Prostate gland (tissue), 2 donors: ENCODE measurements at regions not wholly inside any gene's neighbourhood (a gene's known extent, or its start where the extent isn't known, plus 50 kb on each side); places are given as distances from the start of the nearest gene placed in this dataset.
"Not testable (repeated sequence)": the region's sequence is repeated elsewhere in the genome, so short reads cannot be mapped to it uniquely, and the experiment has no call there.

Experiments
- DNase-seq: peaks from one replicate; pipeline ENCODE4 v3.0.0-alpha.2; 2019; ENCODE audit warnings: low spot score
- H3K27ac ChIP-seq, 2 donors: fragments of 200-600 bp; sonication (generic); 2 replicates each; pipeline ENCODE4 v1.5.1; 2017 to 2019
- H3K27me3 ChIP-seq: fragments of 200-600 bp; sonication (generic); replicated peaks from 2 replicates; pipeline ENCODE4 v1.5.1; 2019; ENCODE audit not compliant: insufficient read depth
- H3K36me3 ChIP-seq, 2 donors: fragments of 200-600 bp; sonication (generic); 1 replicate in 1 of 2; 2 replicates in 1 of 2; pipeline versions ENCODE4 v1.5.1 to v1.8.1; 2017 to 2019
- H3K4me1 ChIP-seq: fragments of 200-600 bp; sonication (generic); replicated peaks from 2 replicates; pipeline ENCODE4 v1.5.1; 2019
- H3K4me3 ChIP-seq, 2 donors: fragments of 200-600 bp; sonication (generic); 2 replicates each; pipeline ENCODE4 v1.5.1; 2017 to 2019
- H3K9me3 ChIP-seq: fragments of 200-600 bp; sonication (generic); 2 replicates; pipeline ENCODE4 v1.5.1; 2017
- POLR2A ChIP-seq: fragments of 450-650 bp; IDR thresholded peaks from one replicate; pipeline ENCODE4 v1.6.1; 2016; ENCODE audit warnings: antibody characterized with exemption, mild to moderate bottlenecking
- POLR2AphosphoS5 ChIP-seq: sonication (generic); formaldehyde crosslinking; IDR thresholded peaks from one replicate; pipeline ENCODE4 v1.6.1; 2017; ENCODE audit warnings: antibody characterized with exemption
- WGBS: methylation state at CpG from one replicate; pipeline ENCODE4 v1.1.5; 2018; 5-methylcytosine and 5-hydroxymethylcytosine counted together
- intact Hi-C: fragments of 100-400 bp; cut with DNase I; formaldehyde crosslinking; loops from one replicate; pipeline ENCODE4 v1.14.2; 2022
- TF ChIP-seq, protein P1 (sequence below), 4 experiments: fragments of 200-600 bp in 2 of 4; fragments of 450-650 bp in 2 of 4; sonication (generic) in 2 of 4; IDR thresholded peaks; 1 replicate in 3 of 4; 2 replicates in 1 of 4; pipeline ENCODE4 v1.5.1; 2016 to 2019; ENCODE audit warnings: antibody characterized with exemption in 4 of 4, mild to moderate bottlenecking in 2 of 4, moderate library complexity in 2 of 4

DNA sequence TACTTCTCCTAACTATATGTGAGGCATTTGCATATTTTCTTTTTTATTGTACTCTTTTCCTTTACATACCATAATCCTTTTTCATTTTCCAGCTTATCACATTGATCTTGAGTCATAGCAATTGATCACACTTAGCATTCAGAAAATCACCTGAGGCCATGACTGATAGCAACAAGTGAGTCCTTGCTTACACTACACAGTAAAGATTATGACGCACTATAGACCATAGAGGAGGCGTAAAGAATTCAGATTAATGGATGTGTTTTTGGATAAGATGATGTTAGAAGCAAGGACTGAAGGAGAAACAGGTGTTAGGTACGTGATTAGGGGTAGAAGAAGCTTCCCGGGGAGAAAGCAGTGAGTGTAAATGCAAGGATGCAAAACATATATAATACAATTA is 637.7 kb downstream of the ETNK1 start:
- Histone ChIP-seq H3K9me3 (no peaks in the 10 kb centered on the region), H3K36me3 (no peaks in the 10 kb centered on the region)
- TF ChIP-seq, protein P1, sequence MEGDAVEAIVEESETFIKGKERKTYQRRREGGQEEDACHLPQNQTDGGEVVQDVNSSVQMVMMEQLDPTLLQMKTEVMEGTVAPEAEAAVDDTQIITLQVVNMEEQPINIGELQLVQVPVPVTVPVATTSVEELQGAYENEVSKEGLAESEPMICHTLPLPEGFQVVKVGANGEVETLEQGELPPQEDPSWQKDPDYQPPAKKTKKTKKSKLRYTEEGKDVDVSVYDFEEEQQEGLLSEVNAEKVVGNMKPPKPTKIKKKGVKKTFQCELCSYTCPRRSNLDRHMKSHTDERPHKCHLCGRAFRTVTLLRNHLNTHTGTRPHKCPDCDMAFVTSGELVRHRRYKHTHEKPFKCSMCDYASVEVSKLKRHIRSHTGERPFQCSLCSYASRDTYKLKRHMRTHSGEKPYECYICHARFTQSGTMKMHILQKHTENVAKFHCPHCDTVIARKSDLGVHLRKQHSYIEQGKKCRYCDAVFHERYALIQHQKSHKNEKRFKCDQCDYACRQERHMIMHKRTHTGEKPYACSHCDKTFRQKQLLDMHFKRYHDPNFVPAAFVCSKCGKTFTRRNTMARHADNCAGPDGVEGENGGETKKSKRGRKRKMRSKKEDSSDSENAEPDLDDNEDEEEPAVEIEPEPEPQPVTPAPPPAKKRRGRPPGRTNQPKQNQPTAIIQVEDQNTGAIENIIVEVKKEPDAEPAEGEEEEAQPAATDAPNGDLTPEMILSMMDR (IDR thresholded peaks at IDR 0.05) = no peak
- no peak for TF ChIP-seq POLR2AphosphoS5
- TF ChIP-seq POLR2A = no peak

GRCh38 chr12:23277831-23278230 is 652.9 kb downstream of the ETNK1 start:
- 93% methylated on average over 1 of the region's 1 CpG for WGBS
- Histone ChIP-seq H3K9me3 (no peaks in the 10 kb centered on the region), H3K27me3 (no peaks in the 10 kb centered on the region), H3K4me3 (no peak overlapping the region), H3K4me1 (no peaks in the 10 kb centered on the region), H3K27ac (no peak overlapping the region), H3K36me3 (no peaks in the 10 kb centered on the region)
- DNase-seq = no peak
- intact Hi-C loops = no loop called here
- no peak for TF ChIP-seq POLR2AphosphoS5

More for the DNA sequence above, 637.7 kb downstream of the ETNK1 start:
- Histone ChIP-seq H3K27me3 (no peaks in the 10 kb centered on the region), H3K27ac (no peak overlapping the region), H3K4me1 (no peaks in the 10 kb centered on the region), H3K4me3 (no peak overlapping the region)
- DNase-seq = no peak
- WGBS = 94% methylated on average over 4 of the region's 4 CpGs
- intact Hi-C loops = no loop called here

DNA sequence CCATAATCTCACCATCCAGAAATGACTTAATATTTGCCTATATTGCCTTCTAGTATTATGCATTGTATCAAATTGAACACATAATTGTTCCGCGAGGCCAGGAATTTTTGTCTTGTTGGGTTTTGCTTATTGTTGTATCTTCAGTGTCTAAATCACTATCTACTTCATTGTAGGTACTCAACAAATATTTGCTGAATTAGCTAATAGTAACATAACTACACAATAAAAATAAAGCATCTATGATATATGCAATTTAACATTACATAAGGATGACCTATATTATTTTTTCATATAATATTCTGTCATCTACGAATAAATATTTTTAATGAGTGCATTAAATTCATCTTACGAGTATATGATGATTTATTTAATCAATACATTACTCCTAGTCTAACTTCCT is 656.3 kb downstream of the ETNK1 start:
- no peak overlapping the region for H3K27ac ChIP-seq
- TF ChIP-seq, protein P1 (IDR thresholded peaks at IDR 0.05) = no peak
- no peak for TF ChIP-seq POLR2A
- no peak for TF ChIP-seq POLR2AphosphoS5
- no peak overlapping the region for H3K4me3 ChIP-seq
- intact Hi-C loops = no loop called here
- no peak for DNase-seq
- H3K4me1 ChIP-seq = no peaks in the 10 kb centered on the region
- 91% methylated on average over 4 of the region's 4 CpGs for WGBS
- no peaks in the 10 kb centered on the region for H3K27me3 ChIP-seq
- H3K36me3 ChIP-seq = no peaks in the 10 kb centered on the region
- H3K9me3 ChIP-seq = peaks cover 4% of the 10 kb centered on the region

DNA sequence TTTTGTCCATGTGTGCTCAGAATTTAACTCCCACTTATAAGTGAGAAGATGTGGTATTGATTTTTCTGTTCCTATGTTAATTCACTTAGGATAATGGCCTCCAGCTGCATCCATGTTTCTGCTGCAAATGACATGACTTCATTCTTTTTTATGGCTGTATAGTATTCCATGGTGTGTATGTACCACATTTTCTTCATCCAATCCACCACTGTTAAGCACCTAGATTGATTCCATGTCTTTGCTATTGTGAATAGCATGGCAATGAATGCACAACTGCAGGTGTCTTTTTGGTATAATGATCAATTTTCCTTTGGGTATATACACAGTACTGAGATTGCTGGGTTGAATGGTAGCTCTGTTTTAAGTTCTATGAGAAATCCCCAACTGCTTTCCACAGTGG is 657.7 kb downstream of the ETNK1 start:
- TF ChIP-seq POLR2AphosphoS5 (no peak), POLR2A (no peak)
- TF ChIP-seq, protein P1 (IDR thresholded peaks at IDR 0.05) = no peak
- intact Hi-C loops = no loop called here
- peaks cover 4% of the 10 kb centered on the region for H3K9me3 ChIP-seq
- DNase-seq = no peak
- H3K27me3 ChIP-seq = no peaks in the 10 kb centered on the region
- no peaks in the 10 kb centered on the region for H3K36me3 ChIP-seq
- no peaks in the 10 kb centered on the region for H3K4me1 ChIP-seq
- no peak overlapping the region for H3K27ac ChIP-seq
- no peak overlapping the region for H3K4me3 ChIP-seq

- H3K4me3 ChIP-seq, DNase-seq, H3K36me3 ChIP-seq, H3K4me1 ChIP-seq, H3K9me3 ChIP-seq, H3K27ac ChIP-seq, intact Hi-C loops, H3K27me3 ChIP-seq: not testable (repeated sequence)
- WGBS = 95% methylated on average over 37 of the region's 57 CpGs
Measured at GRCh38 chr12:23285764-23286530, 661.0 kb downstream of the ETNK1 start.

DNA sequence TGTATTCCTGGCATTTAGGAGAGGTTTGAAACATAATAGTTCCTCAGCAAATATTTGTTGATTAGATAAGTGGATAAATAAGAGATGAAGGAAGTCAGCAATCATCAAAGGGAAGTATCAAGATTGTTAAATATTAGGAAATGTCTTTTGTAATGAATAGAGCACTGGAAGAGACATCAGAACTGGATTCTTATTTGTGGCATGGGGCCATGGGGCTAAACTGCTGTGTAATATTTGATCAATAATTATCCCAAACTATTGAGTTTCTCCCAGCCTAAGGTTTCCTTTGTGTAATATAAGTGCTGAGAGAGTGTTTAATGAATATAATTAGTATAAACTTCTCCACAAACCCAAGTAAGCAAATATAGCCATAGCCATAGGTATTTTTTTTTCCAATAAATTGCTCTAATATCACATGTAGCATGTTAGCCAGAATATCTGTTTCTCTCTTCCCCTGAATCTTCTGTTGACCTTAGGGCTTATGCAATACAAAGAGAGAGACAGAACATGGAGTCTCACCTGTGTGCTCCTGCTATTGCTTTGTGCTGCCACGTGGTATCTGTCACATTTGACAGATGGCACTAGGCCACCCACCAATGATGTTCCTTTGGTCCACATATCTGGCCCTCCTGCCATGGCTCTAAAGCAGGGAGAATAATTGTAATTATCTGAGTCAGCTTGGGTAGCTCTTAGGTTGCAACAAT is 658.7 kb downstream of the SOX5 start:
- Histone ChIP-seq H3K27me3 (no peaks in the 10 kb centered on the region), H3K36me3 (no peaks in the 10 kb centered on the region), H3K4me3 (no peak overlapping the region), H3K9me3 (no peaks in the 10 kb centered on the region), H3K27ac (no peak overlapping the region), H3K4me1 (no peaks in the 10 kb centered on the region)
- WGBS = 32% methylated on average over 1 of the region's 1 CpG
- TF ChIP-seq POLR2AphosphoS5 (no peak), POLR2A (no peak)
- TF ChIP-seq, protein P1 (IDR thresholded peaks at IDR 0.05) = no peak
- DNase-seq = no peak
- intact Hi-C loops = no loop called here
